Loucy (cell line): ENCODE measurements at regions not wholly inside any gene's neighbourhood (a gene's known extent, or its start where the extent isn't known, plus 50 kb on each side); places are given as distances from the start of the nearest gene placed in this dataset.

Experiments
- H2AFZ ChIP-seq: fragments of 200-600 bp; sonication (generic); 2 replicates; pipeline ENCODE4 v1.6.0; 2016; ENCODE audit warnings: antibody characterized with exemption, mild to moderate bottlenecking, low read length, moderate library complexity
- H3F3A ChIP-seq: fragments of 200-600 bp; 2 replicates; pipeline ENCODE4 v1.6.0; 2016; ENCODE audit warnings: antibody characterized with exemption, low read depth, mild to moderate bottlenecking
- H3K27me3 ChIP-seq: fragments of 200-600 bp; sonication (generic); 2 replicates; pipeline ENCODE4 v1.6.1; 2014; ENCODE audit warnings: low read length, mild to moderate bottlenecking; ENCODE audit not compliant: insufficient read depth, poor library complexity, severe bottlenecking
- H3K36me3 ChIP-seq: fragments of 200-600 bp; sonication (generic); 2 replicates; pipeline ENCODE4 v1.6.1; 2016; ENCODE audit warnings: low read length; ENCODE audit not compliant: insufficient read depth
- H3K4me1 ChIP-seq: fragments of 200-600 bp; sonication (generic); 2 replicates; pipeline ENCODE4 v1.5.1; 2014; ENCODE audit warnings: low read length, mild to moderate bottlenecking; ENCODE audit not compliant: insufficient read depth, poor library complexity, severe bottlenecking
- H3K4me2 ChIP-seq: fragments of 200-600 bp; sonication (generic); 2 replicates; pipeline ENCODE4 v1.6.0; 2014; ENCODE audit warnings: antibody characterized with exemption, low read length, low read depth, mild to moderate bottlenecking; ENCODE audit not compliant: poor library complexity, severe bottlenecking
- H3K4me3 ChIP-seq: fragments of 200-600 bp; sonication (generic); 2 replicates; pipeline ENCODE4 v1.5.1; 2014; ENCODE audit warnings: low read length, mild to moderate bottlenecking, mixed read lengths; ENCODE audit not compliant: poor library complexity, severe bottlenecking
- H3K79me2 ChIP-seq: fragments of 200-600 bp; sonication (generic); 2 replicates; pipeline ENCODE4 v1.6.1; 2014; ENCODE audit warnings: low read length; ENCODE audit not compliant: insufficient read depth
- H3K9ac ChIP-seq: fragments of 200-600 bp; sonication (generic); 2 replicates; pipeline ENCODE4 v1.6.0; 2014; ENCODE audit warnings: mild to moderate bottlenecking, low read depth, low read length, moderate library complexity; ENCODE audit not compliant: poor library complexity, severe bottlenecking
- H3K9me2 ChIP-seq: fragments of 200-600 bp; sonication (generic); replicated peaks from 2 replicates; pipeline ENCODE4 v1.6.1; 2016; ENCODE audit warnings: low read depth, low read length, mixed read lengths
- H3K9me3 ChIP-seq: fragments of 200-600 bp; sonication (generic); 2 replicates; pipeline ENCODE4 v1.6.1; 2014; ENCODE audit warnings: mild to moderate bottlenecking, antibody characterized with exemption, low read length, low read depth; ENCODE audit not compliant: insufficient read depth
- H4K20me1 ChIP-seq: fragments of 200-600 bp; sonication (generic); 2 replicates; pipeline ENCODE4 v1.6.0; 2014; ENCODE audit warnings: antibody characterized with exemption, low read length, mild to moderate bottlenecking; ENCODE audit not compliant: insufficient read depth, poor library complexity, severe bottlenecking
- EZH2phosphoT487 ChIP-seq: fragments of 200-600 bp; IDR thresholded peaks from 2 replicates; pipeline ENCODE4 v1.6.1; 2018; ENCODE audit warnings: antibody characterized with exemption, mild to moderate bottlenecking, moderate library complexity, borderline replicate concordance
- TF ChIP-seq, protein P1 (sequence below): fragments of 200-600 bp; sonication (generic); conservative IDR thresholded peaks from 2 replicates; pipeline ENCODE4 v1.5.1; 2014; ENCODE audit warnings: mild to moderate bottlenecking, antibody characterized with exemption, low read length

DNA sequence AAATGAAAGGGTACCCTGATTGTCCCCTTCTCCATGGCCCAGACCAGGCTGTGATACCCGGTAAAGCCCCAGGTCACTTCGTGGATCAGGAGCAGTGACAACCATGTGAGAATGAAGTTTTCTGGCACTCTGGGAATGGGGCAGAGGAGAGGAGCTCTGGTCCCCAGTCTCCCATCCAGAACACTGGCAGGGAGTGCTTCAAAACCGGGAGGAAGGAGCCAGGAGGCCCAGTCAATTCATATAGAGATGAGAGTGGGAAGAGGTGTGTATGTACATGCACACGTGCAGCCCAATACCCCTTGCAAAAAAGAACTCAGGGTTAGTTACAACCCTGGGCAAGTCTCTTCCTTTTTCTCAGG is 101.4 kb upstream of the TLE3 start:
- no peaks in the 10 kb centered on the region for H4K20me1 ChIP-seq
- no peaks in the 10 kb centered on the region for H3K79me2 ChIP-seq
- H3K4me3 ChIP-seq: no peak overlapping the region
- no peak overlapping the region for H2AFZ ChIP-seq
- H3K4me2 ChIP-seq: no peak overlapping the region
- H3K9ac ChIP-seq: no peak overlapping the region
- no peaks in the 10 kb centered on the region for H3K27me3 ChIP-seq
- no peaks in the 10 kb centered on the region for H3K9me2 ChIP-seq
- H3K36me3 ChIP-seq: no peaks in the 10 kb centered on the region
- no peaks in the 10 kb centered on the region for H3K9me3 ChIP-seq
- H3K4me1 ChIP-seq: peaks cover 44% of the 10 kb centered on the region
- no peaks in the 10 kb centered on the region for H3F3A ChIP-seq
- TF ChIP-seq EZH2phosphoT487: no peak
- TF ChIP-seq, protein P1, sequence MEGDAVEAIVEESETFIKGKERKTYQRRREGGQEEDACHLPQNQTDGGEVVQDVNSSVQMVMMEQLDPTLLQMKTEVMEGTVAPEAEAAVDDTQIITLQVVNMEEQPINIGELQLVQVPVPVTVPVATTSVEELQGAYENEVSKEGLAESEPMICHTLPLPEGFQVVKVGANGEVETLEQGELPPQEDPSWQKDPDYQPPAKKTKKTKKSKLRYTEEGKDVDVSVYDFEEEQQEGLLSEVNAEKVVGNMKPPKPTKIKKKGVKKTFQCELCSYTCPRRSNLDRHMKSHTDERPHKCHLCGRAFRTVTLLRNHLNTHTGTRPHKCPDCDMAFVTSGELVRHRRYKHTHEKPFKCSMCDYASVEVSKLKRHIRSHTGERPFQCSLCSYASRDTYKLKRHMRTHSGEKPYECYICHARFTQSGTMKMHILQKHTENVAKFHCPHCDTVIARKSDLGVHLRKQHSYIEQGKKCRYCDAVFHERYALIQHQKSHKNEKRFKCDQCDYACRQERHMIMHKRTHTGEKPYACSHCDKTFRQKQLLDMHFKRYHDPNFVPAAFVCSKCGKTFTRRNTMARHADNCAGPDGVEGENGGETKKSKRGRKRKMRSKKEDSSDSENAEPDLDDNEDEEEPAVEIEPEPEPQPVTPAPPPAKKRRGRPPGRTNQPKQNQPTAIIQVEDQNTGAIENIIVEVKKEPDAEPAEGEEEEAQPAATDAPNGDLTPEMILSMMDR: no peak

DNA sequence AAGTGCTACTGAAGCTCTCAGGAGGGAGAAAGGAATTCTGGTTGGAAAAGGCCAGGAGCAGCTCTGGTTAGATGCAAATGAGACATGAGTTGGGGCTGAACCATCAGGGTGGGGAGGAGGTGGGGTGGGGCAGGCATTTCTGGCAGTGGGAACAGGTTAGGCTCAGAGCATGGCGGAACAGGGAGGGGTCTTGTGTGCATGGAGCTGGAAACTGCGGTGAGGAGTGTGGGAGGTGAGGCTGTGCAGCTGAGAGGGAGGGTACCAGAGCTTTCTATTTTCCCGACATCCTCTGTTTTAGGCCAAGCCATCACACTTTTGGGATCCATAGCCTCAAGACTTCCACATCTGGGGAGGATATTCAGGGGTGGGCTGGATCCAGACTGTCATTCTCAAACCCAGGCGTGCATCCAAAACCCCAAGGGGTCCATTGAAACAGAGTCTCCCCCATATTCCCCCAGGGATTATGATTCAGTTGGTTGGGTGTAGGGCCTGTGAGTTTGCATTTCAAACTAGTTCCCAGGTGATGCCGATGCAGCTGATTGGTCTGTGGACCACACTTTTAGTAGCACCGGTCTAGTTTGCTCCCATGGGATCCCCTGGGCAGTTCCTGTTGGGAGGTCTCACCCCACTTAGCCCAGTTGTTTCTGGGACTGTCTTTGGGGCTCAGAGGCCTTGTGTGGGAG is 100.9 kb upstream of the TLE3 start:
- no peak overlapping the region for H3K4me2 ChIP-seq
- no peaks in the 10 kb centered on the region for H3K9me3 ChIP-seq
- no peaks in the 10 kb centered on the region for H3F3A ChIP-seq
- H3K36me3 ChIP-seq: no peaks in the 10 kb centered on the region
- H2AFZ ChIP-seq: no peak overlapping the region
- no peaks in the 10 kb centered on the region for H3K79me2 ChIP-seq
- no peaks in the 10 kb centered on the region for H3K9me2 ChIP-seq
- H3K4me1 ChIP-seq: peaks cover 39% of the 10 kb centered on the region
- no peak for TF ChIP-seq EZH2phosphoT487
- TF ChIP-seq, protein P1: no peak
- H4K20me1 ChIP-seq: no peaks in the 10 kb centered on the region
- no peaks in the 10 kb centered on the region for H3K27me3 ChIP-seq
- no peak overlapping the region for H3K4me3 ChIP-seq
- H3K9ac ChIP-seq: no peak overlapping the region

DNA sequence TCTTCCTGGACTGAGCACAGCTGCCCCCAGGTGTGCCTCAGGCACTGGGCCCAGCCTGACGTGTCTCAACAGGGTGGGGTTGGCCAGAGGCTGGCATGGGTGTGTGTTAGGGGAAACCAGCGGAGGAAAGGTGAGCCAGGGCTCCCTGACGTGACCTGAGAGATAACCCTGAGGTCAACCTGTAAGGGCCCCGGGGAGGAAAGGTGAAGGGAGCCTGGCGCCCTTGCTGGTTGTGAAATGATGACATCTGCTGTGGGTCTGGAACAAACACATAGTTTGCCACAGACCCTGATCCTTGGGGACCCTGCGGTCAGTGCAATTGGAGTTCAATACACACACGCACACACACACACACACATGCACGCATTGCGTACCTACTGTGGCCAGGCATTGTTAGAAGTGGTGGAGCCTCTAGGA is 100.2 kb upstream of the TLE3 start:
- Histone ChIP-seq H3K36me3 (no peaks in the 10 kb centered on the region), H4K20me1 (no peaks in the 10 kb centered on the region), H3K79me2 (no peaks in the 10 kb centered on the region), H3K4me1 (peaks cover 33% of the 10 kb centered on the region), H3K9ac (no peak overlapping the region), H3K9me2 (no peaks in the 10 kb centered on the region), H3K9me3 (no peaks in the 10 kb centered on the region), H3K4me3 (no peak overlapping the region), H2AFZ (no peak overlapping the region), H3K4me2 (no peak overlapping the region), H3F3A (no peaks in the 10 kb centered on the region), H3K27me3 (no peaks in the 10 kb centered on the region)
- TF ChIP-seq EZH2phosphoT487: no peak
- TF ChIP-seq, protein P1: no peak
